CD4-positive, alpha-beta T cell treated with Interleukin-15 for 4 hours (primary cell): ENCODE measurements at regions not wholly inside any gene's neighbourhood (a gene's known extent, or its start where the extent isn't known, plus 50 kb on each side); places are given as distances from the start of the nearest gene placed in this dataset.

ENCODE experiments used
- DNase-seq: peaks from one replicate; pipeline ENCODE4 v3.0.0-alpha.2; 2020; ENCODE audit warnings: low spot score

DNA sequence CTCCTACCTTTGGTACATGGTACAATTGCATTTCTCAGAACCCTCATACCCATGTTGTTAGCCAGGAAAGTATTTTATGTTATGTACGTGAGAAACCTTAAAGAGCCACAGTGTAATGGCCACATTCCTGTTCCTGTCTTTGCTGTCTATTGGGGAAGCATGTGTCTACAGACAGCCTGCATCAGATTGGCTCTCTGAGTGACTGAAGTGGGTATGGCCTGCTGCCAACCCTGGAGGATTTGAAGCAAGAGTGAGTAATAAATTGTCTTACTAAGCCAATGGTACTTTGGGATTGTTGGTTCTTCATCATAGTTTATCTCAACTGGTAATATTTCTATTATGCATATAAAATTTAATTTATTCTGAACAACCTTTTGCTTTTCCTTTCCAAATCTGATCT, 574.1 kb downstream of the LMO7 start:
- no peak for DNase-seq

GRCh38 chr13:76198568-76199163, 562.5 kb downstream of the LMO7 start:
- DNase-seq = no peak

- no peak for DNase-seq
Measured at GRCh38 chr13:76189882-76190519, 553.9 kb downstream of the LMO7 start.

DNA sequence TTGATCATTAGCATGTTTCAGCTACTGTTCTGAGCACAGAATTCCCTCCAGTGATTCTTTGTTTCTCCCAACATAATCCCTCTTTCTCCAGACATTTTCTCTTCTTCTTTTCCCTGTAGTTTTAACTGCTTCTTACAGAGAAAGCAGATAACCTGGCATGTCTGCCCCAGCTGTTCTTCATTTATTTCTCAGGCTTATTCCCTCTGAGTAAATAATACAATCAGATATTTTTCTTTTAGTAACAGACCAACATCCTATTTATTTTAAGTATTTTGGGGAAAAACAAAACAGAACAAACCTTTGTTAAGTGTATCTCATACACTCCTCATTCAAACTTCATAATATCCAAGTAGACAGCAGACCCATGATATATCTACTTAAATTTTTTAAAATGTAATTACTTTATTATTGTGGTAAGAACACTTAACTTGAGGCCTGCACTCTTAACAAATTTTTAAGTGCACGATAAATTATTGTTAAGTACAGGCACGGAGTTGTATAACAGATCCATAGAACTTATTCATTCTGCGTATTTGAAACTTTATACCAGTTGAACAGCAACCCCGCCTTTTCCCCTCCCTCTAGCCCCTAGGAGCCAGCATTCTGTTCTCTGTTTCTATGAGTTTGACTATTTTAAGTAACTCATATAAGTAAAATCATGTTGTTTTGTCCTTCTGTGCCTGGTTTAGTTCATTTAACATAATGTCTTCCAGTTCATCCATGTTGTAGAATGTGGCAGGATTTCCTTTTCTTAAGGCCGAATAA, 540.0 kb downstream of the LMO7 start:
- DNase-seq = no peak

GRCh38 chr13:76168661-76169060, 532.5 kb downstream of the LMO7 start:
- no peak for DNase-seq

- no peak for DNase-seq
Measured at GRCh38 chr13:76164290-76164689, 528.2 kb downstream of the LMO7 start.

DNA sequence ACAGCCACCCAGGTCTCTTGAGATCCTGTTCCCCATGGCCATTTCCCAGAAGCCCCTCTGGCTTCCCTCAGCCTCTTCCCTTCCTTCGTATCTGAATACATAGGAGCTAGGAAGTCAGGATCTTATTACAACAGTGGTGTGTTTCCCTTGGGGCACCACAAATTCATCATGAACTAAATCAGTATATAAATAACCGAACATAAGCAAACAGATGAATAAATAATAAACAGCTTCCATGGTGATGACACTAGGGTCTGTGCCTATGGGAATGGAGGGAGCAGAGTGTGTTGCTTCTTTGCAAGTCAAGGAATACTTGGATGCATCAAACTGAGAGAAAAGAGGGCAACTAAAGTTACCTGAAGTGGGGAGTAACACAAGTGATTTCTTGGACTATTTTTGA, 527.6 kb downstream of the LMO7 start:
- no peak for DNase-seq

GRCh38 chr13:76160961-76161925, 525.1 kb downstream of the LMO7 start:
- DNase-seq = no peak

DNA sequence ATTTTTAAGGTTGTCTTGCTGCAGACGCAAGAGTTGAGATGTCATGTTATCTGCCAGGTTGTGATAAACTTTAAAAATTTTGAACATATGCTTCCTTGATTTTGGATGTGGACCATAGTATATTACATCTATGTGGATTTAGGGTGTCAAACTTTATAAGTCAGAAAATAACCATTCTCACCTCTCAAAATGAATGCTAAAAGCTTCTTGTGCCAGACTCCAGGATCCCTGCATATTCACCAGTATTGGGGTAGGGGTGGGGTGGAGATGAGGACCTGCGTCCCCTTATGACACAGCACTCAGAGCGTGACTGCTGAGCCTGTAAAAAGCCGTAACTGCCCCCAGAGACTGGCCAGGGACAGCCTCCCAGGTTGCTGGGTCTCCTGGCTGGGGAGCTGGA, 524.4 kb downstream of the LMO7 start:
- no peak for DNase-seq

DNA sequence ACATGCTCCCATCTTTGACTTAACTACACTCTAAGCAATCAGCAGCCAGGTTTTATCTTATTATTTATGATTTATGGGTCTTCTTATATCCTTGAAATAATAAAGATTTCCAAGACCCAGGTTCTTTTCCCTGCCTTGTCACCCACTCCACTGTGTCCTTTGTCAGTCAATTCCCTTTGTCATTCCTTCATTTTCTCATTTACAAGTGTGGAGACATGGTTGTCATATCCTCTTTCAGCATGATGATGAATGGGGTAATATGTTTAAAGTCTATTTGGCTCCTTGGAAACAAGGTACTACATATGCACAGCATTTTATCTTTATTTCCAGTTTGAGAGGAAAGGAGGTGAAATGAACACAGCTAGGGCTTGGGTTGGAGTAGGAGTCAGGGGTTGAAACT, 521.8 kb downstream of the LMO7 start:
- no peak for DNase-seq

DNA sequence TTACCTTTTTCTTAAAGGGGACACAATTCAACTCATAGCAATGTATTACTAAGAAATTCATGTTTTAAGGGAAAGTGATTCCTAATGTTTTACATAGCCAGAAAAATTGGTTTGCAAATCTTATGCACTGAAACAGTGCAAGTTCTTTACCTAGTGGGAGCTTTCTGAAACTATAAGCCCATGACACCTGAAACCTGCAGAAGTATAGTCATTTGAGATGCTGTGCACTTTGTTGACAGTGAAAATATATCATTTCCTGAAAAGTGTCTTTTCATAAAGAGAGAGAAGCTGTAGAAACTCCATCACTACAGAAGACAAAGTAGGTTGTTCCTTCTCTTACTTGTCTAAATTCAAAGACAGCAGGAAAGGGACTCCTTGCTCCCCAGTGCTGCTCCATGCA, 517.1 kb downstream of the LMO7 start:
- DNase-seq = no peak

GRCh38 chr13:76148926-76149325, 512.8 kb downstream of the LMO7 start:
- no peak for DNase-seq

GRCh38 chr13:76148374-76148773, 512.2 kb downstream of the LMO7 start:
- DNase-seq = no peak

DNA sequence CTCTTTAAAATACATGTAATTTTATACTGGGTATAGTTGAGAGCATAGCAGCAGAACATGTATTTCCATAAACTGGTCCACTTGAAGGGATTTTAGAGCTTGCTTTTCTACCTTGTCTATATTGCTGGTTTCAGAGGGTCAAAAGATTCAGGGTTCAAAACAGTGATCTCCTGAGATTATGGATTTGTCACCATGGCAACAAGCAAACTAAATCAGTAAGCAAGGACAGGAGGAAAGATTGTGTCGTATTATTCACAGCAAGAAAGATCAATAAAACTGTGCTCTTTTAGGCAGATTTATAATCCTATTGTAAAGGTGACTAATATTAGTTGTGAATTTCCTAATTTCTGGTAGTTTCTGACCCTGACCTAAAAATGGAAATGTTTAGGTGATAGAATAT, 496.4 kb downstream of the LMO7 start:
- DNase-seq = no peak

DNA sequence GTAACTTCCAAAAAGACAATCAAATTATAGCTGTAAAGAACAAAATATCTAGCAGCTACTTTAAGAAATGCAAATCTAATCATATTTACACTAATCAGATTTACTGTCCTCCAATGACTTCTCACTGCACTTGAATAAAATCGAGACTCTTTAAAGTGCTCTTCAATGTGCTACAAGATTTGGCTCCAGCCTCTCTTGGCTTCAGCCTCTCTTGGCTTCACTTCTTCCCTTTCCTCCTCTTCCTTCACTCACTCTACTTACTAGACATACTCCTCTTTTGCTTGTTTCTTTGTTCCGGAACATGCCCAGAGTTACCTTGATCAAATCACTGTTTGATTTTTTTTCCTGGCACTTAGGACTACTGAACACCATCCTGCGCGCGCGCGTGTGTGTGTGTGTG, 495.4 kb downstream of the LMO7 start:
- DNase-seq = no peak

GRCh38 chr13:76129305-76130000, 493.3 kb downstream of the LMO7 start:
- DNase-seq = no peak

- DNase-seq = no peak
Measured at GRCh38 chr13:76127922-76128321, 491.8 kb downstream of the LMO7 start.

- DNase-seq = no peak
Measured at GRCh38 chr13:76123548-76123947, 487.4 kb downstream of the LMO7 start.

- DNase-seq = no peak
Measured at GRCh38 chr13:76116751-76117360, 480.7 kb downstream of the LMO7 start.

- no peak for DNase-seq
Measured at GRCh38 chr13:76106763-76107162, 470.6 kb downstream of the LMO7 start.

DNA sequence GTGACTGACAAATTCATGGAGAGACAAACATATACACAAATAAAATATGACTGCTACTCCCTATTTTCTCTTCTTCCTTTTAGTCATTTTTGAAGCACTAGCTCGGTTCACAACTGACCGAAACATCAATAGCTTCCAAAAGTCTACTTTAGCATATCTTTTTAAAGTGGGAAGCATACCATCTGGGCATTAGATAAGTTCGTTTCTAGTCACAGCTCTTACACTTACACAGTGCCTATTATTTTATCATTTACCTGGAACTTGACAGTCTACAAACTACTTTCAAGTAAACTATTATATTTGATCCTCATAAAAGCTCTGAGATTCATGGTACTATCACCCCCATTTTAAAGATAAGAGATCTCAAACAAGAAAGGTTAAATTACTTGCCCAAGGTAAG, 458.5 kb downstream of the LMO7 start:
- DNase-seq = no peak
